IPS DF 6.9 (cell line): ENCODE measurements at regions not wholly inside any gene's neighbourhood (a gene's known extent, or its start where the extent isn't known, plus 50 kb on each side); places are given as distances from the start of the nearest gene placed in this dataset.

Experiments
- DNase-seq: peaks from one replicate; pipeline ENCODE4 v3.0.0-alpha.2; 2013; ENCODE audit warnings: low read depth, low spot score
- H3K27ac ChIP-seq: one replicate; pipeline ENCODE4 v1.5.1; 2013; ENCODE audit warnings: low read length, control low read depth
- H3K27me3 ChIP-seq: 2 replicates; pipeline ENCODE4 v1.6.1; 2013; ENCODE audit warnings: mild to moderate bottlenecking, low read length; ENCODE audit not compliant: control insufficient read depth, insufficient read depth
- H3K36me3 ChIP-seq: 2 replicates; pipeline ENCODE4 v1.6.1; 2013; ENCODE audit warnings: low read length; ENCODE audit not compliant: control insufficient read depth, insufficient read depth
- H3K4me1 ChIP-seq: 2 replicates; pipeline ENCODE4 v1.6.1; 2013; ENCODE audit warnings: low read length; ENCODE audit not compliant: control insufficient read depth, insufficient read depth
- H3K4me3 ChIP-seq: 2 replicates; pipeline ENCODE4 v1.5.1; 2013; ENCODE audit warnings: mild to moderate bottlenecking, low read length
- H3K9me3 ChIP-seq: 2 replicates; pipeline ENCODE4 v1.6.1; 2013; ENCODE audit warnings: low read length, inconsistent platforms; ENCODE audit not compliant: control insufficient read depth, insufficient read depth
- WGBS: extraction: QIAGEN DNeasy Blood & Tissue Kit; methylation state at CpG from one replicate; pipeline ENCODE4 v1.1.7; 2013; ENCODE audit warnings: mixed read lengths, missing lambda C conversion rate; ENCODE audit not compliant: insufficient read length, insufficient coverage; 5-methylcytosine and 5-hydroxymethylcytosine counted together

DNA sequence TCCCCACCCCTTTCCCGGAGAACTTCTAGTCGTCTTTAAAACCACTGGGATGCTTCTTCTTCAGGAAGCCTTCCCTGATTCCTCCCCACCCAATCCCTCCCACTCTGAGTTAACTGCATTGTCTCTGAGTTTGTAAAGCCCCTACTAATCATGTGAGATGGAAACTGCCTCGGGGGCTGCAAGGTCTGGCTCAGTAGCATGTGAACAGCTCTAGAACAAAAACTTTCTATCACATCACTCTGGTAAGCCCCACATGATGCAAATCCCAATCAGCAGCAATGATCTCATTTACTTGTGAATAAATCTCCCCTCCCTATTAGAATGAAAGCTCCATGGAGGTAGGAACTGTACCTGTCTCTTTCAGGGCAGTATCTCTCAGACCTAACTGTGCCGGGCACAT lies 141.0 kb upstream of the JUN start:
- Histone ChIP-seq H3K27me3 (no peaks in the 10 kb centered on the region), H3K27ac (no peak overlapping the region), H3K36me3 (no peaks in the 10 kb centered on the region), H3K4me3 (no peak overlapping the region), H3K4me1 (no peaks in the 10 kb centered on the region), H3K9me3 (no peaks in the 10 kb centered on the region)
- no peak for DNase-seq
- WGBS, result no CpG with 5 or more reads among the region's 4 CpGs

DNA sequence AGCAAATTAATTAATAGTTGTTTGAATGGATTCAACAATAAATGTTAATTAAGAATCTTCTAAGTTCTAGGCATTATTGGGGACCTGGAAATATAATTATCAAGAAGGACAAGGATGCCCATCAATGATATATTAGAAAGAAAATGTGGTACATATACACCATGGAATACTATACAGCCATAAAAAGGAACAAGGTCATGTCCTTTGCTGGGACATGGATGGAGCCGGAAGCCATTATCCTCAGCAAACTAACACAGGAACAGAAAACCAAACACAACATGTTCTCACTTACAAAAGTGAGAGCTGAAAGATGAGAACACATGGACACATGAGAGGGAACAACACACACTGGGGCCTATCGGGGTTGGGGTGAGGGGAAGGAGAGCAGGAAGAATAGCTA lies 141.4 kb upstream of the JUN start:
- H3K4me1 ChIP-seq, result no peaks in the 10 kb centered on the region
- WGBS, result no CpG with 5 or more reads among the region's 2 CpGs
- H3K36me3 ChIP-seq, result no peaks in the 10 kb centered on the region
- DNase-seq, result no peak
- H3K27me3 ChIP-seq, result no peaks in the 10 kb centered on the region
- no peak overlapping the region for H3K27ac ChIP-seq
- H3K9me3 ChIP-seq, result no peaks in the 10 kb centered on the region
- no peak overlapping the region for H3K4me3 ChIP-seq

DNA sequence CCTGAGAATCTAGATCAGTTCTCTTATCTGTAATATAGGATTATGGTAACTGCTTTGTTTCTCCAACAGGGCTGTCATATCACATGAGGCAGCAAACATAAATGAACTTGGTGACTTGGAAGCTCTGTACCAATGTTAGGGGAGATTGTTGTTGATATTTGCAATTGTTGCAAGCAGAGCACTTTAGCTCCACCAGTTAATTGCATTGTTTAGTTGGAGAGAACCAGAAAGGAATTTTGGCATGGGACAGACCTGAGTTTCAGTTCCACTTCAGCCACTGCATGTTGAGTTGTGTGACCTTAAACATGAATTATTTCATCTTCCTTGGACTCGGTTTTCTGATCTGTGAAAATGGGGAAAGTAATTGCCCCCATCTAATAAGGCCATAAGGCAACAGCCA lies 142.3 kb upstream of the JUN start:
- Histone ChIP-seq H3K36me3 (no peaks in the 10 kb centered on the region), H3K4me3 (no peak overlapping the region), H3K27me3 (no peaks in the 10 kb centered on the region), H3K27ac (no peak overlapping the region), H3K9me3 (no peaks in the 10 kb centered on the region), H3K4me1 (no peaks in the 10 kb centered on the region)
- DNase-seq, result no peak
- WGBS, result no CpG with 5 or more reads among the region's 1 CpG

DNA sequence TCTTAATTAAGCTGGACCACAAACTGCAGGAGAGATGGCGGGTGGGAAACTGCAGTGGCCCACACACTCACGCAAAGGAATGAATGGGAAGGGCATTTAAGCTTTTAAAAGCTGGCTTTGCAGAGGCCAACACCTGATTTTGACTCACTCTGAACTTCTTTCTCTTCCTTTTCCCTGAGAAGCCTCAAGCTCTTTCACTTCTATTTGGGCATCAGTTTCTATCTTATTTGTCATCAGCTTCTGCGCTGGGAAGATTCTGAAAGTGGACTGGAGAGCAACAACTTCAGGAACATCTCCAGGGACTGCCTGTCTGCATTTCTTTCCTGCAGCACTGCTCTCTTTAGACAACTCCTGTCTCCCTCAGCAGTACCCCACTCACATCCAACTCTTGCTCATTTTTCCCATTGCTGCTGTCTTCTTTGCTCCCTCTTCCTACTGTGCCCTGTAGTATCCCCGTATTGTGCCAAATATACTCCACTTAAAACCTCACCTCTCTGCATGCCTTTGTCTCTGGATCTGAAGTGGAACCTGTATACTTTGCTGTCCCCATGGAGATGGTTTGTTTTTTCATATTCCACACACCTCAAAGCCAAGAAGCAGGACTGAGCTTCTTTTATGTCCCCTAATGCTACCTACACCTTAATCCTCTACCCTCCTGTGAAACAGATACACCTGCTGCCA lies 143.3 kb upstream of the JUN start:
- H3K27me3 ChIP-seq, result no peaks in the 10 kb centered on the region
- H3K4me3 ChIP-seq, result no peak overlapping the region
- H3K36me3 ChIP-seq, result no peaks in the 10 kb centered on the region
- no peak overlapping the region for H3K27ac ChIP-seq
- DNase-seq, result no peak
- H3K9me3 ChIP-seq, result no peaks in the 10 kb centered on the region
- no CpG with 5 or more reads among the region's 4 CpGs for WGBS
- H3K4me1 ChIP-seq, result no peaks in the 10 kb centered on the region

DNA sequence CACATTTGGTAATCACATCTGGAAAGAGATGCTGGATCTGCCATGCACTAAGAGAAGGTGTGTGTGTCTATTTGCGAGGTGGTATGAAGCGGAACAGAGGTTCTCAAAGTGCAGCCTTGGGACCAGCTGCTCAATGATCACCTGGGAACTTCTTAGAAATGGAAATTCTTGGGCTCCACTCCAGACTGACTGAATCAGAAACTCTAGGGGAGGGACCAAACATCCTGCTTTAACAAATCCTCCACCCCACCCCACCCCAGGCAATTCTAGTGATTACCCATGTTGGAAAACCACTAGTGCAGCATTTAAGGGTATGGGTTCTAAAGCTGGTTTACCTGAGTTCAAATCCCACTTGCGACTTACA lies 143.9 kb upstream of the JUN start:
- H3K27ac ChIP-seq, result no peak overlapping the region
- DNase-seq, result no peak
- no peak overlapping the region for H3K4me3 ChIP-seq
- H3K36me3 ChIP-seq, result no peaks in the 10 kb centered on the region
- H3K4me1 ChIP-seq, result no peaks in the 10 kb centered on the region
- H3K27me3 ChIP-seq, result no peaks in the 10 kb centered on the region
- H3K9me3 ChIP-seq, result no peaks in the 10 kb centered on the region
- WGBS, result no CpG with 5 or more reads among the region's 3 CpGs

GRCh38 chr1:58928514-58928913 lies 144.7 kb upstream of the JUN start:
- H3K4me1 ChIP-seq, result no peaks in the 10 kb centered on the region
- no CpG with 5 or more reads among the region's 6 CpGs for WGBS
- no peak overlapping the region for H3K4me3 ChIP-seq
- H3K9me3 ChIP-seq, result no peaks in the 10 kb centered on the region
- H3K27me3 ChIP-seq, result no peaks in the 10 kb centered on the region
- no peak for DNase-seq
- no peaks in the 10 kb centered on the region for H3K36me3 ChIP-seq
- no peak overlapping the region for H3K27ac ChIP-seq

DNA sequence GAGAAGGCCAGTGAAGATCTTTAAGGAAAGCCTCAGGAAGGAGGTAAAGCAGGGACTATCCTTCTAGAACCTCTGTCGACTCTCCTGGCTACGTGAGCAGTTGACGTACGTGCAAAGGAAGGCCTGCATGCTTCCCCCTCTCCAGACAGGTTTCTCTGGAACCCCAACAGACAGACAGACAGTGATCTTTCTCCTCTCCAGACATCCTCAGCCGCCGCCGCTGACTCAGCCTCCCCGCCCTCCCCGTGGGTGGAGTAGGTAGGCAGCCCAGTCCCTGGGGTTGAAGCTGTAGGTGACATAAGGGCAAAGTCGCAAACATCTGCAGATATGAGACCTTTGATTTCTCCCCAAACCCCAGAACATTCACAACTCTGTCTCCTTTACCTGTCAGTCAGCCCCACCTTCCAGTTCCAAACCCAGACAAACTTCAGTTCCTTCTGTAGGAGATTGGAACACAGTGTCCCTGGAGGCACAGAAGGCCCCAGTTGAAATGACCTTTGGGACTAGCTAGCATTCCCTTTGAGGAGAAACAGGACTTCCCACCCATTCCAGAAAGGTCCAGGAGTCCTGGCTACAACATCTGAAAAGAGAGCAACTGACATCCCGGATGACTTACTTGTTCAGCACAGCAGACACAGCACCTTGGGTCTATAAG lies 146.0 kb upstream of the JUN start:
- Histone ChIP-seq H3K36me3 (no peaks in the 10 kb centered on the region), H3K4me3 (no peak overlapping the region), H3K9me3 (no peaks in the 10 kb centered on the region), H3K4me1 (no peaks in the 10 kb centered on the region), H3K27me3 (no peaks in the 10 kb centered on the region), H3K27ac (no peak overlapping the region)
- DNase-seq, result no peak
- WGBS, result no CpG with 5 or more reads among the region's 11 CpGs

- H3K4me1 ChIP-seq, result no peaks in the 10 kb centered on the region
- DNase-seq, result no peak
- no peak overlapping the region for H3K27ac ChIP-seq
- H3K9me3 ChIP-seq, result no peaks in the 10 kb centered on the region
- no peaks in the 10 kb centered on the region for H3K36me3 ChIP-seq
- no CpG with 5 or more reads among the region's 2 CpGs for WGBS
- H3K4me3 ChIP-seq, result no peak overlapping the region
- H3K27me3 ChIP-seq, result no peaks in the 10 kb centered on the region
Measured at GRCh38 chr1:58931024-58931423, 147.2 kb upstream of the JUN start.

- WGBS, result no CpG with 5 or more reads among the region's 6 CpGs
- H3K36me3 ChIP-seq, result no peaks in the 10 kb centered on the region
- no peaks in the 10 kb centered on the region for H3K4me1 ChIP-seq
- no peak overlapping the region for H3K4me3 ChIP-seq
- H3K27me3 ChIP-seq, result no peaks in the 10 kb centered on the region
- H3K27ac ChIP-seq, result no peak overlapping the region
- no peaks in the 10 kb centered on the region for H3K9me3 ChIP-seq
- no peak for DNase-seq
Measured at GRCh38 chr1:58931756-58932155, 147.9 kb upstream of the JUN start.

- H3K27ac ChIP-seq, result no peak overlapping the region
- WGBS, result no CpG with 5 or more reads among the region's 4 CpGs
- H3K36me3 ChIP-seq, result no peaks in the 10 kb centered on the region
- DNase-seq, result no peak
- no peaks in the 10 kb centered on the region for H3K4me1 ChIP-seq
- no peak overlapping the region for H3K4me3 ChIP-seq
- H3K9me3 ChIP-seq, result no peaks in the 10 kb centered on the region
- no peaks in the 10 kb centered on the region for H3K27me3 ChIP-seq
Measured at GRCh38 chr1:58932859-58933598, 149.2 kb upstream of the JUN start.

DNA sequence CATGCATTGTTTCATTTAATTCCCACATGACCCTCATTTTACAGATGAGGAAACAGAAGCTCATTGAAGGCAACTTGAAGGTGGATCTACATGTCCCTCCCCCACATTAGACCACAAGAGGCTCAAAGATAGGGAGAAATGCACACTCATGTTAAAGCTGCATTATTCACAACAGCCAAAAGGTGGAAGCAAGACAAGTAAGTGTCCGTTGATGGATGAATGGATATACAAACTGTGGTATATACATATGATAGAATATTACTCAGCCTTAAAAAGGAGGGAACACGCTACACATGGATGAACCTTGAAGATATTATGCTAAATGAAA lies 149.7 kb upstream of the JUN start:
- no peak for DNase-seq
- H3K9me3 ChIP-seq, result no peaks in the 10 kb centered on the region
- no peak overlapping the region for H3K27ac ChIP-seq
- H3K36me3 ChIP-seq, result no peaks in the 10 kb centered on the region
- WGBS, result no CpG with 5 or more reads among the region's 2 CpGs
- H3K4me1 ChIP-seq, result no peaks in the 10 kb centered on the region
- H3K4me3 ChIP-seq, result no peak overlapping the region
- H3K27me3 ChIP-seq, result no peaks in the 10 kb centered on the region
